Astrocyte (in vitro differentiated cells and primary cell): ENCODE measurements at regions not wholly inside any gene's neighbourhood (a gene's known extent, or its start where the extent isn't known, plus 50 kb on each side); places are given as distances from the start of the nearest gene placed in this dataset.

ENCODE experiments used
- DNase-seq: peaks from one replicate; pipeline ENCODE4 v3.0.0-alpha.2; 2010; ENCODE audit warnings: low read depth
- FAIRE-seq: peaks from 2 replicates; lab custom pipeline; 2011; peaks lifted over from hg19 to GRCh38; lab: Jason Lieb, UNC
- H2AFZ ChIP-seq: 2 replicates; pipeline ENCODE4 v1.6.0; 2012; ENCODE audit warnings: low read depth, low read length, inconsistent platforms
- H3K27ac ChIP-seq: 2 replicates; pipeline ENCODE4 v1.5.1; 2011; ENCODE audit warnings: low read depth, low read length, inconsistent platforms
- H3K27me3 ChIP-seq: 2 replicates; pipeline ENCODE4 v1.6.0; 2011; ENCODE audit warnings: low read length, inconsistent platforms; ENCODE audit not compliant: insufficient read depth
- H3K36me3 ChIP-seq: 2 replicates; pipeline ENCODE4 v1.5.1; 2011; ENCODE audit warnings: low read length, inconsistent platforms; ENCODE audit not compliant: insufficient read depth
- H3K4me1 ChIP-seq: 2 replicates; pipeline ENCODE4 v1.5.1; 2011; ENCODE audit warnings: low read length, inconsistent platforms; ENCODE audit not compliant: insufficient read depth
- H3K4me2 ChIP-seq: 2 replicates; pipeline ENCODE4 v1.6.0; 2012; ENCODE audit warnings: low read length, inconsistent platforms
- H3K4me3 ChIP-seq: 2 replicates; pipeline ENCODE4 v1.5.1; 2011; ENCODE audit warnings: low read depth, mild to moderate bottlenecking, low read length, inconsistent platforms; ENCODE audit not compliant: insufficient read depth
- H3K79me2 ChIP-seq: 2 replicates; pipeline ENCODE4 v1.6.0; 2012; ENCODE audit warnings: mild to moderate bottlenecking, low read length, inconsistent platforms; ENCODE audit not compliant: insufficient read depth
- H3K9ac ChIP-seq: 2 replicates; pipeline ENCODE4 v1.6.0; 2012; ENCODE audit warnings: mild to moderate bottlenecking, low read length, inconsistent platforms
- H3K9me3 ChIP-seq: 2 replicates; pipeline ENCODE4 v1.5.1; 2012; ENCODE audit warnings: low read depth, mild to moderate bottlenecking, low read length, inconsistent platforms; ENCODE audit not compliant: insufficient read depth
- H4K20me1 ChIP-seq: 2 replicates; pipeline ENCODE4 v1.6.0; 2012; ENCODE audit warnings: low read length, inconsistent platforms; ENCODE audit not compliant: insufficient read depth
- H3K27ac Mint-ChIP-seq: one replicate; pipeline ENCODE4 v1.8.0; 2021; ENCODE audit warnings: mild to moderate bottlenecking, mixed read lengths; ENCODE audit not compliant: unreplicated experiment
- H3K27me3 Mint-ChIP-seq: one replicate; pipeline ENCODE4 v1.8.0; 2021; ENCODE audit warnings: low read depth, mixed read lengths; ENCODE audit not compliant: unreplicated experiment
- H3K36me3 Mint-ChIP-seq: one replicate; pipeline ENCODE4 v1.8.0; 2021; ENCODE audit warnings: low read depth, mixed read lengths; ENCODE audit not compliant: unreplicated experiment
- H3K4me1 Mint-ChIP-seq: one replicate; pipeline ENCODE4 v1.8.0; 2021; ENCODE audit warnings: low read depth, mixed read lengths; ENCODE audit not compliant: unreplicated experiment
- H3K4me3 Mint-ChIP-seq: one replicate; pipeline ENCODE4 v1.8.0; 2021; ENCODE audit warnings: mild to moderate bottlenecking, moderate library complexity, mixed read lengths; ENCODE audit not compliant: unreplicated experiment
- H3K9me3 Mint-ChIP-seq: one replicate; pipeline ENCODE4 v1.8.0; 2021; ENCODE audit warnings: mild to moderate bottlenecking, mixed read lengths; ENCODE audit not compliant: unreplicated experiment
- CTCF ChIP-seq: IDR thresholded peaks from 2 replicates; pipeline ENCODE4 v1.5.1; 2011; ENCODE audit warnings: low read depth, mild to moderate bottlenecking, inconsistent platforms, low read length, moderate library complexity; ENCODE audit not compliant: insufficient read depth
- EZH2 ChIP-seq: IDR thresholded peaks from 2 replicates; pipeline ENCODE4 v1.6.1; 2012; ENCODE audit warnings: mild to moderate bottlenecking, low read length, inconsistent platforms; ENCODE audit not compliant: insufficient read depth

- DNase-seq (no peak), FAIRE-seq (no peak)
- Mint-ChIP-seq H3K9me3 (no peaks in the 10 kb centered on the region), H3K27me3 (peaks cover 21% of the 10 kb centered on the region), H3K4me1 (no peaks in the 10 kb centered on the region), H3K27ac (no peak overlapping the region), H3K4me3 (no peak overlapping the region), H3K36me3 (no peaks in the 10 kb centered on the region)
- no peak overlapping the region for H3K9ac ChIP-seq
- H4K20me1 ChIP-seq: no peaks in the 10 kb centered on the region
- no peak for TF ChIP-seq CTCF
- TF ChIP-seq EZH2: no peak
- H3K36me3 ChIP-seq: no peaks in the 10 kb centered on the region
- no peak overlapping the region for H3K27ac ChIP-seq
- H3K9me3 ChIP-seq: no peaks in the 10 kb centered on the region
- no peak overlapping the region for H2AFZ ChIP-seq
- H3K4me2 ChIP-seq: no peak overlapping the region
- no peaks in the 10 kb centered on the region for H3K4me1 ChIP-seq
- H3K79me2 ChIP-seq: no peaks in the 10 kb centered on the region
- no peak overlapping the region for H3K4me3 ChIP-seq
- no peaks in the 10 kb centered on the region for H3K27me3 ChIP-seq
Observed at GRCh38 chr20:5484346-5484745, 126.5 kb downstream of the GPCPD1 start.

- Histone ChIP-seq H3K4me2 (no peak overlapping the region), H3K27ac (no peak overlapping the region), H2AFZ (no peak overlapping the region), H3K9ac (no peak overlapping the region), H3K27me3 (no peaks in the 10 kb centered on the region), H3K4me1 (no peaks in the 10 kb centered on the region), H3K4me3 (no peak overlapping the region), H3K9me3 (no peaks in the 10 kb centered on the region), H4K20me1 (no peaks in the 10 kb centered on the region), H3K36me3 (no peaks in the 10 kb centered on the region), H3K79me2 (no peaks in the 10 kb centered on the region)
- DNase-seq (no peak), FAIRE-seq (no peak)
- H3K4me1 Mint-ChIP-seq: peaks cover 2% of the 10 kb centered on the region
- H3K36me3 Mint-ChIP-seq: no peaks in the 10 kb centered on the region
- no peak for TF ChIP-seq EZH2
- no peak for TF ChIP-seq CTCF
- H3K27me3 Mint-ChIP-seq: peaks cover 21% of the 10 kb centered on the region
- no peaks in the 10 kb centered on the region for H3K9me3 Mint-ChIP-seq
- H3K27ac Mint-ChIP-seq: no peak overlapping the region
- no peak overlapping the region for H3K4me3 Mint-ChIP-seq
Observed at GRCh38 chr20:5482791-5483190, 128.0 kb downstream of the GPCPD1 start.

- no peaks in the 10 kb centered on the region for H4K20me1 ChIP-seq
- no peak overlapping the region for H3K4me2 ChIP-seq
- no peaks in the 10 kb centered on the region for H3K27me3 ChIP-seq
Observed at GRCh38 chr20:5481872-5482271, 128.9 kb downstream of the GPCPD1 start.

More at GRCh38 chr20:5481872-5482271, 128.9 kb downstream of the GPCPD1 start:
- TF ChIP-seq EZH2 (no peak), CTCF (no peak)
- peaks cover 2% of the 10 kb centered on the region for H3K4me1 Mint-ChIP-seq
- H3K9me3 ChIP-seq: no peaks in the 10 kb centered on the region
- no peaks in the 10 kb centered on the region for H3K9me3 Mint-ChIP-seq
- no peak for FAIRE-seq
- no peaks in the 10 kb centered on the region for H3K4me1 ChIP-seq
- no peaks in the 10 kb centered on the region for H3K36me3 Mint-ChIP-seq
- no peak for DNase-seq
- H3K9ac ChIP-seq: no peak overlapping the region
- H2AFZ ChIP-seq: no peak overlapping the region
- no peak overlapping the region for H3K27ac ChIP-seq
- H3K4me3 Mint-ChIP-seq: no peak overlapping the region
- no peaks in the 10 kb centered on the region for H3K79me2 ChIP-seq
- H3K27ac Mint-ChIP-seq: no peak overlapping the region
- H3K27me3 Mint-ChIP-seq: peaks cover 18% of the 10 kb centered on the region
- H3K36me3 ChIP-seq: no peaks in the 10 kb centered on the region
- no peak overlapping the region for H3K4me3 ChIP-seq
